ENCODE measurements at regions not wholly inside any gene's neighbourhood (a gene's known extent, or its start where the extent isn't known, plus 50 kb on each side); places are given as distances from the start of the nearest gene placed in this dataset.

GRCh38 chr6:169965657-169966311 lies 214.4 kb downstream of the ERMARD start:
- no peak for TF ChIP-seq CTCF (IDR thresholded peaks at IDR 0.05)
- TF ChIP-seq POLR2A (IDR thresholded peaks at IDR 0.05): no peak
- intact Hi-C loops (cut with DNase I; ENCODE audit: low total_unique reads): no loop called here
- Histone ChIP-seq H3K27ac (no peak overlapping the region), H3K4me1 (no peaks in the 10 kb centered on the region), H3K4me3 (no peak overlapping the region), H3K27me3 (no peaks in the 10 kb centered on the region), H3K9me3 (no peaks in the 10 kb centered on the region), H3K36me3 (no peaks in the 10 kb centered on the region)
- no peak for DNase-seq

- Histone ChIP-seq H3K27me3 (no peaks in the 10 kb centered on the region), H3K9me3 (no peaks in the 10 kb centered on the region), H3K27ac (no peak overlapping the region), H3K4me1 (no peaks in the 10 kb centered on the region), H3K4me3 (no peak overlapping the region), H3K36me3 (no peaks in the 10 kb centered on the region)
- TF ChIP-seq CTCF (IDR thresholded peaks at IDR 0.05) (no peak), POLR2A (IDR thresholded peaks at IDR 0.05) (no peak)
- intact Hi-C loops (cut with DNase I; ENCODE audit: low total_unique reads): no loop called here
- DNase-seq: no peak
Measured at GRCh38 chr6:169965239-169965638, 213.8 kb downstream of the ERMARD start.

- DNase-seq: no peak
- Histone ChIP-seq H3K9me3 (no peaks in the 10 kb centered on the region), H3K4me1 (no peaks in the 10 kb centered on the region), H3K36me3 (no peaks in the 10 kb centered on the region), H3K27me3 (no peaks in the 10 kb centered on the region), H3K4me3 (no peak overlapping the region), H3K27ac (no peak overlapping the region)
- TF ChIP-seq POLR2A (IDR thresholded peaks at IDR 0.05) (no peak), CTCF (IDR thresholded peaks at IDR 0.05) (no peak)
- intact Hi-C loops (cut with DNase I; ENCODE audit: low total_unique reads): no loop called here
Measured at GRCh38 chr6:169964486-169965180, 213.2 kb downstream of the ERMARD start.

GRCh38 chr6:169963581-169964297 lies 212.3 kb downstream of the ERMARD start:
- Histone ChIP-seq H3K27ac (no peak overlapping the region), H3K4me1 (no peaks in the 10 kb centered on the region), H3K27me3 (no peaks in the 10 kb centered on the region), H3K9me3 (no peaks in the 10 kb centered on the region), H3K36me3 (no peaks in the 10 kb centered on the region), H3K4me3 (no peak overlapping the region)
- TF ChIP-seq POLR2A (IDR thresholded peaks at IDR 0.05) (no peak), CTCF (IDR thresholded peaks at IDR 0.05) (no peak)
- intact Hi-C loops (cut with DNase I; ENCODE audit: low total_unique reads): no loop called here
- DNase-seq: no peak
